ENCODE measurements at regions not wholly inside any gene's neighbourhood (a gene's known extent, or its start where the extent isn't known, plus 50 kb on each side); places are given as distances from the start of the nearest gene placed in this dataset.

GRCh38 chr13:76745261-76746200 is 140.7 kb downstream of the KCTD12 start:
- no peak for DNase-seq

GRCh38 chr13:76741624-76742023 is 144.6 kb downstream of the KCTD12 start:
- no peak for DNase-seq

- DNase-seq = no peak
These were observed 145.2 kb downstream of the KCTD12 start for GRCh38 chr13:76741046-76741445.

- no peak for DNase-seq
These were observed 147.6 kb downstream of the KCTD12 start for GRCh38 chr13:76738616-76739015.

GRCh38 chr13:76737526-76737925 is 148.7 kb downstream of the KCTD12 start:
- DNase-seq = no peak

DNA sequence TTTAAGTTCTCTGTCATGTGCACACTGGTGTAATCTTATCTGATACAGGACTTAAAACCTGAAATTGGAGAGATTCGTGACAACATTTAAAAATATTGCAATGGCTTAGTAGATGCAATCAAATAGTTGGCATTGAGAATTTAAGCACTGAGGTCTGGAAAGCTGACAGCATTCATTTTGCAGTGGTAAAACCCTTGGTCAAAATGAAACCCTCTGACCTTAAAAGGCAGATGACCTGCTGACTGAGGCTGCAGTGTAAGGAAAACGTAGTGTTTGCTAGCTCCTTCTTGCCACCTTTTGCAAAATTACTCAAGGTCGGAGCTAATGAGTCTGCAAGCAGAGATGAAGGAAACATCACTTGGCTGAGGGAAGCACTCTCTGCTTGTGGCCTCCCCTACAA is 150.6 kb downstream of the KCTD12 start:
- no peak for DNase-seq

DNA sequence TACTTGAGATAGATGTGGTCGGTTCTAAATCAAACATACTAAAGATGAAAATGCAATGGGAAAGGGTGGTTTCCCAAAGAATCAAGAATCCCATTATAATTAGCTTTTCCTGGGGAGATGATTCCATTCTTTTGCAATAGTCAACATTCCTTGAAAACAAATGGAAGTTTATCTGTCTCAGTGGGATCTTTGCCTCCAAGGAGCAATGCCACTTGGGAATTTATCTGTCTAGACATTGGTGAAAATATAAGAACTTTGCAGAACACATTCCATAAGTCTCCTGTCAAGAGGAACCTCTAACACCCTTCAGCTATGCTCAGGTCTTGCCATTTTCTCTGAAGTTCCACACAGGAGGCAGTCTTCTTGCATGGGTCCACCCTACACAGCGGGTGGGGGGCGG is 152.5 kb downstream of the KCTD12 start:
- DNase-seq = no peak

DNA sequence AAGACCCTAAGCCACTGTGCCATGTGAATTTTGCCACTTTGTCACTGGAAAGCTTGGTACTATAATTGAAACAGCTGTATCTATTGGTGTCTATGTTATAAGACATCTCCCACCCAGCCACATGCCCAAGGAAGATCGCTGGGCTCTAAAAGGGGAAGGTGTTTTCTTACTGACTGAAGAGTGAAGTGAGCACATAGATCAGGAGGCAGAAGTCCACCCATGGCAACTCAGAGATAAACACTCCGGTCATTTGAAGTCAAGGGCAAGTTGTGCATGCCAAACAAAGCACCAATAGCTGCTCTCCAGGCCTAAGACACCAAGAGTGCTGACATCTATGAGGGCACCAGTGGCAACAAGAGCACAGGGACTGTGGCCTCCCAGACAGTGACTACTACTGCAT is 153.8 kb downstream of the KCTD12 start:
- DNase-seq = no peak

DNA sequence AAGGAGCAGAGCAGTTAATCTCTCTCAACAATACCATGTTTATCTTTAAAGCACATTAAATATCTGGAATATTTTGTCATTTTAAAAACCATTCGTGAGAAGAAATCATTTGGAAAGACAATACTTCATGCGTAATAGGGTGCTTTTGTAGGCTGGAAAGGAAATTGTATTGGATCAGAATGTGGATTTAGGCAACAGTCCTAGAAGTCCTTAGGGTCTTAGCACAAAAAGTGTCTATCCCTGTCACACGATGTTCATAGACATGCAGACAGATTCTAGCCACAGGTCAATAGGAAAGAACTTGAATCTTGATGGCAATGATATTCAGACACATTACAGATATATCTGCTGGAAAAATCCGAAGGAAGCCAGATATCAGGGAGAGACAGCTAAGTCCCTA is 156.0 kb downstream of the KCTD12 start:
- DNase-seq = no peak

DNA sequence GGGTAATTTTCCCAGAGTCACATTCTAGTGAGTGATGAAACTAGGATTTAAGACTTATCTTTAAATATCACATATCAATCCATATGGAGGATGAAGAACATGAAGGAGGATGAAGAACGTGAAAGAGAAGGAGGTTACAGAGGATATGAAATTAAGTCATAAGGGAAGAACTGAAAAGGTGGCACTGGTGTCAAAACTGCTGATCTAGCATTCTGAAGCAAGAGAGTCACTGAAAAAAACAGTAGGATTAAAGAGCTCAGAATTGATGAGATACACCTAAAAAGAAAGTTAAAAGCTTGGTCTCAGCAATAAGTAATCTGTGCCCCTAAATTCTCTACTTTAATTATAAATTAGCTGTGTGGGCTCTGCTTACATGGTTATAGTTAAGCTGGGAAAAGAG is 156.5 kb downstream of the KCTD12 start:
- no peak for DNase-seq

DNA sequence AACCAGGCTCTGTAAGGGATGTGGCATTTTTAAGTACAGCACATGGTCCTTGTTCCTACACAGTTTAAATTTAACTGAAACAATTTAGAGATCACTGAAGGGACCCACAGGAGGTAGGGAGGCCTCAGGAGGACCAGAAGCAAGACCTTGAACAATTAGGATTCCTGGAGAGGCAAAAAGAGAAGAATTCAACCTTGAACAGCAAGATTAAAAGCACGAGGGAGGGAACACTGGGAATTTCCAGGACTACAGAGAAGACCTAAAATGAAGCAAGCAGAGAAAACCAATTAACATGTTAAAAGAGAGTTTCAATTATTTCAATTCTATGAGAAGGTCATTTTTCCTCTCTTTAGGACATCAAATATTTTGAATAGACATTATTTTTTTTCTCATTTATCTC is 160.3 kb downstream of the KCTD12 start:
- no peak for DNase-seq

DNA sequence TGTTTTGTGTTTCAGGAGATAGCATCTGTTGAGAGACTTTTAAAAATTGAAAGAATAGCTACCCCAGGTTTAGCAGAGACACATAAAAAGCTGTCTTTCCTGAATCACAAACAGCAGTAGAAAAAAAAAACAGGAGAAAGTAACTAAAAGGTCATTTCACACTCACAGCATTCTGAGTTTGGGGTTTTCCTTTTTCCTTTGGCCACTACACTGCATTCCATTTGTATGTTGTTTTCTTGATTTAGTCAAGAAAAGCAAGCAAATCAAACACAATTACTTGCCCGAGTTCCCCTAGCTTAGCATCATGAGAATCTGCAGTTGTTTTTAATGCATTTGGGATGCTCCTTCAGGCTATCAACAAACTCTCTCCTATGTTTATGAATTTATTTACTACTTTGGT is 161.0 kb downstream of the KCTD12 start:
- no peak for DNase-seq

GRCh38 chr13:76724421-76724820 is 161.8 kb downstream of the KCTD12 start:
- DNase-seq = no peak

GRCh38 chr13:76723551-76724232 is 162.5 kb downstream of the KCTD12 start:
- no peak for DNase-seq

GRCh38 chr13:76722782-76723181 is 163.4 kb downstream of the KCTD12 start:
- DNase-seq = no peak

GRCh38 chr13:76720821-76721220 is 165.4 kb downstream of the KCTD12 start:
- no peak for DNase-seq

DNA sequence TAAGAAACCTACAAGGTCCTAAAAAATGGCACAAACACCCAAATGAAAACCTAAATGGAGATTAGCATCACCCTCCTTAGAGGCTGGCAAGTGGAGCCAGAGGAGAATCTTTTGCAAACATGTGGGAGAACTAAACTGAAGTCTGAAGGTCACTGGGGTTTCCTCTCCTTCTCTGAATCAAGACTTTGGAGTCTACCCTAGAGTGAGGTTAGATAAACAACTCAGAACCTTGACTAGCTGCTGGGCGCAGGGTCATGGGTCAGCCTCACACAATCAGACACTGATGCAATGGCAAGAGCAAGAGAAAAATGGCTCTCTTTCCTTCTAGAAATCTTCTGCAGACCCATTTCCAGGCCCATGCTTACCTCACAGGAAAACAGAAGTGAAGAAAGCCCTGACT is 165.8 kb downstream of the KCTD12 start:
- DNase-seq = no peak

DNA sequence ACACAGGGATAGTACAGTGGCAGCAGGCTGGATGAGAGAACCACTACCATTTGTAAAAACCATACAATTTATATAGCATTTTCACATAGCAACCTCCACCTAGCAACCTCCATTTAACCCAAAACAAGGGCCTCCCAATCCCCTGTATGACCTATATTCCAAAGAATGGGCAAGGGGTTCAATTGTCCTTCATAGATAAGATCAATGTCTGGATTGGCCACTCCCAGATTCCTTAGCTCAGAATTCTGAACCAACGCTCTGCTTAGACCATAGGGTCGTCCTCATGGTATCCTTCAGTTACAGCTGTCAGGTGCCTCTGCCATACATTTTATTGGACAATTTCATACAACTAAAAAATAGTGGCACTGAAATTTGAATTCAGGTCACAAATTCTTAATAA is 166.2 kb downstream of the KCTD12 start:
- DNase-seq = no peak

DNA sequence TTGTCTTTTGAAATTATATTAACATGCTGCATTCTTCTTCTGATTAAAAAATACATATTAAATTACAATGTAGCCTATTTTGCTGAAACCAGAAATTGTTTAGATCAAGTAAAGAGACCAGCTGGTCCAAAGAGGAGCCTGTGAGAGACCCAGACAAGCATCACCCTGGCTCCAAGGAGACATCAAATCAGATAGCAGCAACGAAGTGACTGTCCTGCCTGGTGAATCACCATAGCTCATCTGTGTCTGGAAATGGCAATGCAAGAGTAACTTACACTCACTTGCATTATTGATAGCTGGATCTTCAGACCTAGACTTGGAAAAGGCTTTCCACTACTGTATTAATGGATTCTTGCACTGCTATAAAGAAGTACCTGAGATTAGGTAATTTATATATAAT is 169.1 kb downstream of the KCTD12 start:
- no peak for DNase-seq

DNA sequence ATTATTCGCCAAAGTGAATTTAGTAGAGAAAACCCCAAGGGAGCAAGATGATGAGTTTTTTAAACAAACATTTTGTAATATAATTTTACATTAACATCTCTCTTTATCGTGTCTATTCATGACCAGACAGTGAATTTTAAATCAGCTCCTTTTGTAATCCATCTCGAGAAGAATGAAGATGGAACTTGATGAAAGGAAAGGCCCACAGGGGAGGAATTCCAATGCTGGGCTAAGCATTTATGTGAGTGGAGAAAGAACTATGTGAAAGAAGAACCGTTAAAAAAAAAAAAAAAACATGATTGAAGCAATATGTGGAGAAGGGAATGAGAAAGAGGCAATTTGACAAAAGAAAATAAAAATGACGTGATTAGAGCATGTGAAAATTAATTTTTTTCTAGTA is 170.6 kb downstream of the KCTD12 start:
- DNase-seq = no peak

- no peak for DNase-seq
These were observed 171.1 kb downstream of the KCTD12 start for GRCh38 chr13:76715075-76715474.

GRCh38 chr13:76713280-76713679 is 172.9 kb downstream of the KCTD12 start:
- no peak for DNase-seq

- peak; percentile 74 for DNase-seq
These were observed 174.5 kb downstream of the KCTD12 start for GRCh38 chr13:76711550-76712182.

GRCh38 chr13:76709851-76710250 is 176.4 kb downstream of the KCTD12 start:
- no peak for DNase-seq
